ENCODE measurements at regions not wholly inside any gene's neighbourhood (a gene's known extent, or its start where the extent isn't known, plus 50 kb on each side); places are given as distances from the start of the nearest gene placed in this dataset.

GRCh38 chr14:101475456-101476257 lies 85.6 kb upstream of the DIO3 start:
- H4K20me1 ChIP-seq (ENCODE audit: low read depth, low read length) = no peaks in the 10 kb centered on the region
- no peaks in the 10 kb centered on the region for H3K27me3 ChIP-seq (ENCODE audit: low read length)
- no peak overlapping the region for H3K9ac ChIP-seq (ENCODE audit: low read length)

GRCh38 chr14:101476258-101476915 lies 84.9 kb upstream of the DIO3 start:
- no peaks in the 10 kb centered on the region for H3K9me3 ChIP-seq (ENCODE audit: insufficient read depth, low read length)
- H2AFZ ChIP-seq (ENCODE audit: low read depth, low read length, severe bottlenecking) = no peak overlapping the region
- no peaks in the 10 kb centered on the region for H3K27me3 ChIP-seq (ENCODE audit: low read length)
- no peaks in the 10 kb centered on the region for H4K20me1 ChIP-seq (ENCODE audit: low read depth, low read length)
- H3K36me3 ChIP-seq (ENCODE audit: low read length) = no peaks in the 10 kb centered on the region
- H3K4me3 ChIP-seq (ENCODE audit: insufficient read depth, low read length, poor library complexity, severe bottlenecking) = no peak overlapping the region
- H3K4me2 ChIP-seq (ENCODE audit: low read depth, low read length, poor library complexity, severe bottlenecking) = no peak overlapping the region
- no peaks in the 10 kb centered on the region for H3K9me2 ChIP-seq (replicated peaks; ENCODE audit: insufficient read depth, low read length)
- no peaks in the 10 kb centered on the region for H3K79me2 ChIP-seq (ENCODE audit: insufficient read depth, low read length)
- no peaks in the 10 kb centered on the region for H3F3A ChIP-seq (ENCODE audit: insufficient read depth)
- TF ChIP-seq, protein P1, sequence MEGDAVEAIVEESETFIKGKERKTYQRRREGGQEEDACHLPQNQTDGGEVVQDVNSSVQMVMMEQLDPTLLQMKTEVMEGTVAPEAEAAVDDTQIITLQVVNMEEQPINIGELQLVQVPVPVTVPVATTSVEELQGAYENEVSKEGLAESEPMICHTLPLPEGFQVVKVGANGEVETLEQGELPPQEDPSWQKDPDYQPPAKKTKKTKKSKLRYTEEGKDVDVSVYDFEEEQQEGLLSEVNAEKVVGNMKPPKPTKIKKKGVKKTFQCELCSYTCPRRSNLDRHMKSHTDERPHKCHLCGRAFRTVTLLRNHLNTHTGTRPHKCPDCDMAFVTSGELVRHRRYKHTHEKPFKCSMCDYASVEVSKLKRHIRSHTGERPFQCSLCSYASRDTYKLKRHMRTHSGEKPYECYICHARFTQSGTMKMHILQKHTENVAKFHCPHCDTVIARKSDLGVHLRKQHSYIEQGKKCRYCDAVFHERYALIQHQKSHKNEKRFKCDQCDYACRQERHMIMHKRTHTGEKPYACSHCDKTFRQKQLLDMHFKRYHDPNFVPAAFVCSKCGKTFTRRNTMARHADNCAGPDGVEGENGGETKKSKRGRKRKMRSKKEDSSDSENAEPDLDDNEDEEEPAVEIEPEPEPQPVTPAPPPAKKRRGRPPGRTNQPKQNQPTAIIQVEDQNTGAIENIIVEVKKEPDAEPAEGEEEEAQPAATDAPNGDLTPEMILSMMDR (IDR thresholded peaks at IDR 0.05; ENCODE audit: insufficient read depth, low read length, poor library complexity, severe bottlenecking) = no peak
- no peak for TF ChIP-seq EZH2phosphoT487 (conservative IDR thresholded peaks at IDR 0.05; ENCODE audit: low read length)
- no peak overlapping the region for H3K9ac ChIP-seq (ENCODE audit: low read length)
- no peak overlapping the region for H3K27ac ChIP-seq (ENCODE audit: low read depth, low read length)

More at GRCh38 chr14:101475456-101476257, 85.6 kb upstream of the DIO3 start:
- Histone ChIP-seq H2AFZ (ENCODE audit: low read depth, low read length, severe bottlenecking) (no peak overlapping the region), H3K9me3 (ENCODE audit: insufficient read depth, low read length) (no peaks in the 10 kb centered on the region), H3F3A (ENCODE audit: insufficient read depth) (no peaks in the 10 kb centered on the region), H3K4me3 (ENCODE audit: insufficient read depth, low read length, poor library complexity, severe bottlenecking) (no peak overlapping the region), H3K36me3 (ENCODE audit: low read length) (no peaks in the 10 kb centered on the region), H3K79me2 (ENCODE audit: insufficient read depth, low read length) (no peaks in the 10 kb centered on the region), H3K4me2 (ENCODE audit: low read depth, low read length, poor library complexity, severe bottlenecking) (no peak overlapping the region), H3K27ac (ENCODE audit: low read depth, low read length) (no peak overlapping the region), H3K9me2 (replicated peaks; ENCODE audit: insufficient read depth, low read length) (no peaks in the 10 kb centered on the region)
- TF ChIP-seq, protein P1 (IDR thresholded peaks at IDR 0.05; ENCODE audit: insufficient read depth, low read length, poor library complexity, severe bottlenecking) = no peak
- TF ChIP-seq EZH2phosphoT487 (conservative IDR thresholded peaks at IDR 0.05; ENCODE audit: low read length) = no peak

DNA sequence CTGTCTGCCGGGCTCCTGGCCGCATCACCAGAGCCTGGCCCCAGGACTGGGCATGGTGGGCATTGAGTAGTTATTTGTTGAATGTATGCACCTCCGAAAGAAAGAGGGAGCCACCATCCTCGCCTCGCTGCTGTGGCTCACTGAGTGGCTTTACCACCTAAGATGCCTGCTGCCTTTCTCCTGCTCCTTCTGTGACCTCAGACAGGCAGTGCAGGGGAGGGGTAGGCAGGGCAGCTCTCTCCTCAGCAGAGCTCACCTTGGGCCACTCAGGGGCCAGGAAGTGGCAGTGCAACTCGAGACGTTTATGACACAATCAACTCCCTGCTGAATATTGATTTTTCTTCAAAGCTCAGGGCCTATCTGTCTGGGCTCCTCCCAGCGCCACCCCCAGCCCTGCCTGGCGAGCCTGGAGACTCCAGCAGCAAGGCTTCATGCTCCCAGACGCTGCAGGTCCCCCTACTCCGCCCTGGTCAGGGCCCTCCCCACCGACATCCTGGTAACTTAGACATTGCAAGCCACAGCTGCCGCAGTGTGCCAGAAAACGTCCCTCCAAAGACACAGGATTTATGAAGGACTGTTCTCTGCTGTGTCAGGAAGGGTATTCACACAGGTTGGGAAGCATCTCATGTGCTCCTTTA lies 84.3 kb upstream of the DIO3 start:
- H3K36me3 ChIP-seq (ENCODE audit: low read length) = no peaks in the 10 kb centered on the region
- no peaks in the 10 kb centered on the region for H3K9me3 ChIP-seq (ENCODE audit: insufficient read depth, low read length)
- no peak overlapping the region for H3K9ac ChIP-seq (ENCODE audit: low read length)
- no peaks in the 10 kb centered on the region for H3K79me2 ChIP-seq (ENCODE audit: insufficient read depth, low read length)
- no peaks in the 10 kb centered on the region for H4K20me1 ChIP-seq (ENCODE audit: low read depth, low read length)
- TF ChIP-seq, protein P1 (IDR thresholded peaks at IDR 0.05; ENCODE audit: insufficient read depth, low read length, poor library complexity, severe bottlenecking) = no peak
- H3K4me2 ChIP-seq (ENCODE audit: low read depth, low read length, poor library complexity, severe bottlenecking) = no peak overlapping the region
- no peaks in the 10 kb centered on the region for H3K9me2 ChIP-seq (replicated peaks; ENCODE audit: insufficient read depth, low read length)
- no peaks in the 10 kb centered on the region for H3K27me3 ChIP-seq (ENCODE audit: low read length)
- no peak overlapping the region for H3K27ac ChIP-seq (ENCODE audit: low read depth, low read length)
- H2AFZ ChIP-seq (ENCODE audit: low read depth, low read length, severe bottlenecking) = no peak overlapping the region
- no peak overlapping the region for H3K4me3 ChIP-seq (ENCODE audit: insufficient read depth, low read length, poor library complexity, severe bottlenecking)
- no peaks in the 10 kb centered on the region for H3F3A ChIP-seq (ENCODE audit: insufficient read depth)
